Psoas muscle (tissue), 7 donors: ENCODE measurements at regions not wholly inside any gene's neighbourhood (a gene's known extent, or its start where the extent isn't known, plus 50 kb on each side); places are given as distances from the start of the nearest gene placed in this dataset.

Experiments used
- ATAC-seq, 4 donors: fragments of 200-7000 bp; cut with Tn5 transposase; one replicate each; pipeline ENCODE4 v1.9.1; 2020; ENCODE audit warnings: moderate library complexity in 3 of 4, mild to moderate bottlenecking in 2 of 4
- DNase-seq, 2 donors: peaks; one replicate each; pipeline ENCODE4 v3.0.0-alpha.2; 2020
- H3K27ac ChIP-seq: fragments of 200-600 bp; one replicate; pipeline ENCODE4 v1.8.0; 2022
- H3K27me3 ChIP-seq, 3 donors: fragments of 200-600 bp in 1 of 3; one replicate each; pipeline versions ENCODE4 v1.6.1 to v1.8.0; 2013 to 2022; ENCODE audit warnings: low read length in 2 of 3, mild to moderate bottlenecking in 2 of 3, moderate library complexity in 1 of 3; ENCODE audit not compliant: insufficient read depth in 3 of 3
- H3K36me3 ChIP-seq, 2 donors: fragments of 200-600 bp in 1 of 2; one replicate each; pipeline versions ENCODE4 v1.6.1 to v1.8.0; 2013 to 2022; ENCODE audit warnings: low read depth in 1 of 2, mild to moderate bottlenecking in 1 of 2, moderate library complexity in 1 of 2; ENCODE audit not compliant: insufficient read depth in 1 of 2
- H3K4me1 ChIP-seq: fragments of 200-600 bp; one replicate; pipeline ENCODE4 v1.8.0; 2022
- H3K4me3 ChIP-seq: fragments of 200-600 bp; one replicate; pipeline ENCODE4 v1.8.0; 2022; ENCODE audit warnings: mild to moderate bottlenecking
- H3K9me3 ChIP-seq: fragments of 200-600 bp; one replicate; pipeline ENCODE4 v1.8.0; 2022
- CTCF ChIP-seq: fragments of 200-600 bp; IDR thresholded peaks from one replicate; pipeline ENCODE4 v1.8.0; 2022; ENCODE audit warnings: antibody characterized with exemption
- WGBS, 3 donors: extraction: QIAGEN DNeasy Blood & Tissue Kit; methylation state at CpG; one replicate each; pipeline versions ENCODE4 v1.1.6 to v1.1.7; 2013; 5-methylcytosine and 5-hydroxymethylcytosine counted together
- intact Hi-C, 2 donors: fragments of 100-400 bp; cut with DNase I; formaldehyde crosslinking; loops; one replicate each; pipeline versions ENCODE4 v1.11.0 to v1.14.2; 2022
- donor health status: healthy with polysubstance abuse.
- donor health status: DM: no; HTN: no; CAD: no; lungs with moderate emphysema.
- donor health status: Bipolar disorder and iron deficiency.
- donor health status: healthy.
- donor health status: DM: yes; HTN: yes; CAD: no.
- donor health status: DM: no; HTN: no; CAD: no.
- donor health status: DM: yes; HTN: yes; CAD: no.

GRCh38 chr11:130548491-130548833 is 100.0 kb downstream of the ADAMTS15 start:
- Histone ChIP-seq H3K27me3 (no peaks in the 10 kb centered on the region), H3K9me3 (no peaks in the 10 kb centered on the region), H3K4me3 (no peak overlapping the region), H3K4me1 (peaks cover 12% of the 10 kb centered on the region), H3K36me3 (no peaks in the 10 kb centered on the region), H3K27ac (no peak overlapping the region)
- ATAC-seq = no peak
- 62 to 76% (median 75%) methylated on average over 1 of the region's 1 CpG for WGBS, 3 donors
- TF ChIP-seq CTCF = no peak
- DNase-seq = no peak
- intact Hi-C loops = no loop called here

DNA sequence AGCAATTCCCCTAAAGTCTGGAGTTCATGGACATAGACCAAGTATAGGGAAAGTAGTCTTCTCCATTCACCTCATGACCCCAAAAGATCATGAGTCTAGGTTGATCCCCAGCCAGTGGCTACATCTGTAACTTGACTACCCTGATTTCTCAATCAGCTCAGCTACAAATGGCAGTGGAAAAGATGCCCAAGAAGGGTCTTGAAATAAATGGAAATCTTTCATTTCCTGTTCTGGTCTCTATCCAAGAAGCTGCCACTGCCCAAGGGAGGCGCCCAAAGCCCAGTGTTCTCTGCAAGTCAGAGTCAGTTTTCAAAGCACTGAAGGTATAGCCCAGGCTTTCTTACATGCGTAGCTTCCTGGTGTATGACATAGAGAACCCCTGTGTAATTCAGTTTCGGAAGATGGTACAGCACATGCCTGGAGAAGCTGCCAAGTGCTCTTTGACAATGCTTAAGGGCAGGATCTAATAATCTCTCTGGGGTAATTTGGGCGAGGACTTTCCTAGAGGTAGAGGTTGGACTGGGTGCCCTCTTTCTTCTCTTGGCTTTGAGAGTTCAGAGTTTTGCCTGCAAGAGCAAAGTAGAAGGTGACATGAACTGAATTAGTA is 101.1 kb downstream of the ADAMTS15 start:
- WGBS, 3 donors = 36 to 54% (median 42%) methylated on average over 4 of the region's 4 CpGs
- no peak overlapping the region for H3K4me3 ChIP-seq
- H3K9me3 ChIP-seq = no peaks in the 10 kb centered on the region
- intact Hi-C loops = no loop called here
- DNase-seq (no peak), ATAC-seq (peak; percentile 35 to 83 (median 62))
- peaks cover 12% of the 10 kb centered on the region for H3K4me1 ChIP-seq
- no peak overlapping the region for H3K27ac ChIP-seq
- H3K36me3 ChIP-seq = no peaks in the 10 kb centered on the region
- no peak for TF ChIP-seq CTCF
- no peaks in the 10 kb centered on the region for H3K27me3 ChIP-seq

- no peak for DNase-seq
- no peak for TF ChIP-seq CTCF
- H3K27me3 ChIP-seq = no peaks in the 10 kb centered on the region
- WGBS, 3 donors = 95 to 97% (median 97%) methylated on average over 3 of the region's 3 CpGs
- no peaks in the 10 kb centered on the region for H3K9me3 ChIP-seq
- H3K4me3 ChIP-seq = no peak overlapping the region
- ATAC-seq = no peak
- no peak overlapping the region for H3K27ac ChIP-seq
- intact Hi-C loops = no loop called here
- peaks cover 12% of the 10 kb centered on the region for H3K4me1 ChIP-seq
- H3K36me3 ChIP-seq = no peaks in the 10 kb centered on the region
These were observed 101.7 kb downstream of the ADAMTS15 start for GRCh38 chr11:130550150-130550549.

DNA sequence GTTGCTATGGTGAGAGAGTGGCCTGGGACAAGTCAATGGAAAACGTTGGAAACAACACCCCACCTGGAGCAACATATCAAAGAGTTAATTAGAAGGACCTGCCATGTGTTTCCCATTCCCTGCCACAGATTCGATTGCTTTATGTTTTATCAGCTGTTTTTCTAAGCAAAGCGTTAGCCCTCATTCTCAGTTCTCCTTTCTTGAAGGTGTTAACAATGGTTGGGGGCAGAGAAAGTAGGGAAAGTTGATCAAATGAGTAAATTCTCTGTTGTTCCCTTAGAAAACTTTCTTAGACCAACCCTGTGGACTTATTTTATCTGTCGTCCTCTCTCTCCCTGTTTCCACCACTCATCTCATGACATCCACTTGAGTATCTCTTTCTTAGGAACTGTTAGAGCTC is 102.5 kb downstream of the ADAMTS15 start:
- WGBS, 3 donors = 72 to 78% (median 75%) methylated on average over 4 of the region's 4 CpGs
- ATAC-seq = no peak
- no peak for DNase-seq
- intact Hi-C loops = no loop called here
- Histone ChIP-seq H3K27ac (no peak overlapping the region), H3K27me3 (no peaks in the 10 kb centered on the region), H3K9me3 (no peaks in the 10 kb centered on the region), H3K4me3 (no peak overlapping the region), H3K4me1 (peaks cover 12% of the 10 kb centered on the region), H3K36me3 (no peaks in the 10 kb centered on the region)
- TF ChIP-seq CTCF = no peak

DNA sequence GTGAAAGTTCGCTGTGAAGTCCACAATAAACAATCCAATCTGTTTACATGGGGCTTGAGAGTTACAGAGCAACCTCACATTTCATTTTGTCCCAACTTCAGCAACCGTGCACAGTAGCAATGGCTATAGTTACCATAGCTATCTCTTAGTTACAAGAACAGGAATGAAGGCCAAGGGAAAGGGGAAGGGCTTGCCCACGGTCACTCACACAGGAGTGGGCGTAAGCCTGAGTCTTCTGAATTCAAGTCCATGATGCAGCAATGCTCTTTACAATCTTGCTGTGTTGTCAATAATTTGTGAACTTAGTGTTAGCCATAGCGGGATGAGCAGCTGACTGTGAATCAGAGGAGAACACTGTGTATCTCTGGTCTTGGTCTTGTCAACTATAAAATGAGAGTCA is 102.9 kb downstream of the ADAMTS15 start:
- Histone ChIP-seq H3K4me3 (no peak overlapping the region), H3K9me3 (no peaks in the 10 kb centered on the region), H3K27ac (no peak overlapping the region), H3K27me3 (no peaks in the 10 kb centered on the region), H3K4me1 (peaks cover 12% of the 10 kb centered on the region), H3K36me3 (no peaks in the 10 kb centered on the region)
- ATAC-seq (no peak), DNase-seq (no peak)
- WGBS, 3 donors = 91 to 95% (median 92%) methylated on average over 5 of the region's 5 CpGs
- intact Hi-C loops = no loop called here
- no peak for TF ChIP-seq CTCF
